22Rv1 (cell line): ENCODE measurements at regions not wholly inside any gene's neighbourhood (a gene's known extent, or its start where the extent isn't known, plus 50 kb on each side); places are given as distances from the start of the nearest gene placed in this dataset.

ENCODE experiments used
- CTCF ChIP-seq: fragments of 450-650 bp; IDR thresholded peaks from 2 replicates; pipeline ENCODE4 v1.5.1; 2017; ENCODE audit warnings: mild to moderate bottlenecking
- ZFX ChIP-seq: fragments of 450-650 bp; IDR thresholded peaks from 2 replicates; pipeline ENCODE4 v1.6.1; 2017; ENCODE audit warnings: antibody characterized with exemption, borderline replicate concordance

DNA sequence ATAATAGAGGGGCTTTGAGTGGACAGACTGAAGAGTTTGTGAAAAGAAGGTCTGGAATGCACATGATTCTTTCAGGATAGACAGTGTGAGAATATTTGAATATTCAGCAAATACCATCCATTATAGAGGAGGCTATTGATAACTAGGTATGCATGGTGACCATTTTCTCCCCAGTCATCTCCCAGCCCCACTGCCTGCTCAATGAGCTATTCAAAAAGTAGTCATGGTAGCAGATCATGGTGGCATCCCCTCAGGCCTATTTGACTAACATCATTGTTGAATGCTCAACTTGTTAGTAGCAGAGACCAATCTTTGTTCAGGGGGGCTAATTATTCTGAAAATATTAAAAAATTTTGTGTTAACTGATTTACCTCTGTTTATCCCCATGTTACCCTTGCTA is 311.6 kb downstream of the S1PR1 start:
- TF ChIP-seq CTCF (no peak), ZFX (no peak)
